GM12874 (cell line): ENCODE measurements at regions not wholly inside any gene's neighbourhood (a gene's known extent, or its start where the extent isn't known, plus 50 kb on each side); places are given as distances from the start of the nearest gene placed in this dataset.

Source experiments
- CTCF ChIP-seq: IDR thresholded peaks from 2 replicates; pipeline ENCODE4 v1.5.1; 2011; ENCODE audit warnings: low read depth, mild to moderate bottlenecking, control low read depth, low read length, moderate library complexity; ENCODE audit not compliant: insufficient read depth

DNA sequence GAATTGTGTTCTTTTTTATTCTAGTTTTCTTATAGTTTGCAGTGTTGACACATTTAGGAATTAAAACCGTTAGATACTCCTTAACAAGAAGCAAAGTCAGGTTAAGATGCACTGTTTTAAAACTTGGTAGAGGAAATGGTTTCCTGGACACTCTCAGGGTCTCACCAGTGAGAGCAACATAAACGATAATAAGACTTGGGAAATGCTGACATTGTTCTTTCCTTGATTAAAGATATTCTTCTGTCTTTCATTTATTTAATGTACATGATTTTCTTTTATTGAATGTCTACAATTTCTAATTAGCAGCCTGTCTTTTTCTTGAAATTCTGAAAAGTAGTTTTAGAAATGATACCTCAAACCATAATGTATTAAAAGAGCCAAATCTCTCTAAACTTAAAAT is 707.9 kb upstream of the CHD1 start:
- no peak for TF ChIP-seq CTCF

- no peak for TF ChIP-seq CTCF
These were observed 693.2 kb upstream of the CHD1 start for GRCh38 chr5:99621772-99622681.

DNA sequence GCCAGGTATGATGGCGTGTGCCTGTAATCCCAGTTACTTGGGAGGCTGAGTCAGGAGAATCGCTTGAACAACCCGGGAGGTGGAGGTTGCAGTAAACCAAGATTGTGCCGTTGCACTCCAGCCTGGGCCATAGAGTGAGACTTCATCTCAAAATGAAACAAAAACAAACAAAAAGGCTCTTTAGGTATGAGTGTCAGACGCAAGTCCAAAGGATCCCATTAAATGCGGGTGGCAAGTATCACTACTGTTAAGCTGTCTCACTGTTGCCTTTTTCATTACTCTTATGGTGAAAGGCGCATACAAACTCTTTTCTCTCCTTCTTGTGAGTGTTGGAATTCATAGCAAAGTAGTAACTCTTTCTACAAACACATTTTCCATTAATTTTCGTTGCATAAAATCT is 688.5 kb upstream of the CHD1 start:
- no peak for TF ChIP-seq CTCF

DNA sequence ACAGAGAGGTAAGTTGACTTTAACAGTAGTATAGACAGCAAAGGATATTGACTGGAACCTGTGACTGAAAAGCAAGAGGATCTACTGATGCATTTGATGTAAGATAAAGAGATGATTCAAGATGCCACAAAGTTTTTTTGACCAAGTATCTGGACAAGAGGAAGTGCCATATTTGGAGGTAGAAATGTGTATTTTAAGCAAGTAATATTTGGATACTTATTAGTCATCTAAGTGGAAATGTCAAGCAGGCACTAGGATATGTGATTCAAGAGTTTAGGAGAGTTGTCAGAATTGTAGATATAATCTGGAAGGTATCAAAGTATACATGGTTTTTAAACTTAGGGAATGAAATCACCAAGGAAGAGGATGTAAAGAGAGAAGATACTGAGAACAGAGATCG is 686.1 kb upstream of the CHD1 start:
- no peak for TF ChIP-seq CTCF

DNA sequence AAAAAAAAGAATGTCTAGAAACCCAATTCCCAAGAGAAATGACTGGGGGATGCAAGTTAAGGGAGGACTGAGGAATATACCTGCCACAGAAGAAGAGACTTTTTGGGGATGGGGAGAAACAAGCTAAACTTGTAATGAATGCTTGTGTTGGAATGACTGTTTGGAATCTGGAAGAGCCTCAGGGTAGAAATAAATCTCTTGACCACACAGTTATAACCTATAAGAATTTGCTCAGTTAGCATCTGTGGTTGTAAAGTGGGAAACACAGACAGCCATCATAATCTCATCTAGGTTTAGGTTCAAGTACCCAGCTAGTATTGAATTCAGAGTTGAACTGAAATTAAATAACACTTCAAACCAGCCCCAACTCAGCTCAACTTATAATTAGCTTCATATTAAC is 678.3 kb upstream of the CHD1 start:
- TF ChIP-seq CTCF = no peak

DNA sequence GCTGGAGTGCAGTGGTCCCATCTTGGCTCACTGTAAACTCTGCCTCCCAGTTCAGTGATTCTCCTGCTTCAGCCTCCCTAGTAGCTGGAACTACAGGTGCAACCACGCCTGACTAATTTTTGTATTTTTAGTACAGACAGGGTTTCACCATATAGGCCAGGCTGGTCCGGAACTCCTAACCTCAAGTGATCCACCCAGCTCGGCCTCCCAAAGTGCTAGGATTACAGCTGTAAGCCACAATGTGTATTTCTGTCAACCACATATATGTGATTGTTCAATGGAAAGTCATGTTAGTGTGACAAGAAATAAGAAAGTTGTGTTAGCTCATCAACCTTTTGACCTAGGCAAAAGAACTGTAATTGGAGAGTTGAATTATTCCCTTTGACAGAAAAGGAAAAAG is 677.1 kb upstream of the CHD1 start:
- no peak for TF ChIP-seq CTCF

DNA sequence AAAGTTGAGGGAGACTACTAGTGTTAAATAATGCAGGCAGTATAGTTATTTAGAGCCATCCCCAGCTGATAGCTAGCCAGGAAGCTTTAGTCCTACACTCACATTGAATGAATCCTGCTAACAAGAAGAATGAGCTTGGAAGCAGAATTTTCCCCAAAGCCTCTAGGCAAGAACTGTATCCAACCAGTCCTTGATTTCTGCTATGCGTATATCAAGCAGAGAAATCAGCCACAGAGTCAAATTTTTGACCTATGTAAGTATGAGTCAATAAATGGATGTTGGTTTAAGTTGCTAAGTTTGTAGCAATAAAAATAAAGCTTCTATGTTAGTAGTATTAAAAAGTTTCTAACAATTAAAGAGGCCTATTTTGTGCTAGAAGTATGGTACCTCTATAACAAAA is 672.1 kb upstream of the CHD1 start:
- TF ChIP-seq CTCF = no peak
